Activated CD8-positive, alpha-beta memory T cell treated with anti-CD3 and anti-CD28 coated beads, Interleukin-2, amount 50 U/mL, for 1 hour (primary cell): ENCODE measurements at regions not wholly inside any gene's neighbourhood (a gene's known extent, or its start where the extent isn't known, plus 50 kb on each side); places are given as distances from the start of the nearest gene placed in this dataset.

Experiments used
- DNase-seq: peaks from one replicate; pipeline ENCODE4 v3.0.0-alpha.2; 2020; ENCODE audit errors: extremely low read depth

DNA sequence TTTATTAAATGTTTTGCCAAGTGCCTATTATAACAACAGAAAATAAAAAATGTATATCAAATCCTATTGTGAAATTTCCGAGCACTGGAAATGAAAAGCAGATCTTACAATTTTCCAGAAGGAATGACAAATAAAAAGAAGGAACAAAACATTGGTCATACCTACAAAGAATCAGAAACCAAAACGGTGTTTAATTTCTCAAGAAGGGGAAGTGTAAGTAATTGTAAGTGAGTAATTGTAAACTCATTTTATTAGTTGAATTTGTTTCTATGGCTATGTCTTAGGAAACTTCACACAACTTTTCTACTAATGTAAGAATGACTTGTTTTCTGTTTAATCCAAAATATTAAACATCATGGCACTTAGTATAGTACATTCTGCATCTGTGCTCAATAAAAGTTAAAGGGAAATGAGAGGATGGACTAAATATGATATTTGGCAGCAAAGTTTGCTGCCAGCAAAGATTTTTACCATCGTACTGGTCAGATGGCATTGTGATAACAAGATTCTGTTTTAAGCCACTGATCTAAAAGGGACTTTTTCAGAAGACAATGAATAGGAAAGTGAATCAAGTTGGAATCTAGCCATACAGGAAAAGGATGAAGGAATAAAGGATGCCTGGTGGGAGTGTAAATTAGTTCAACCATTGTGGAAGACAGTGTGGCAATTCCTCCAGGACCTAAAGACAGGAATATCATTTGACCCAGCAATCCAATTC lies 232.4 kb downstream of the NFKBIZ start:
- DNase-seq: no peak

DNA sequence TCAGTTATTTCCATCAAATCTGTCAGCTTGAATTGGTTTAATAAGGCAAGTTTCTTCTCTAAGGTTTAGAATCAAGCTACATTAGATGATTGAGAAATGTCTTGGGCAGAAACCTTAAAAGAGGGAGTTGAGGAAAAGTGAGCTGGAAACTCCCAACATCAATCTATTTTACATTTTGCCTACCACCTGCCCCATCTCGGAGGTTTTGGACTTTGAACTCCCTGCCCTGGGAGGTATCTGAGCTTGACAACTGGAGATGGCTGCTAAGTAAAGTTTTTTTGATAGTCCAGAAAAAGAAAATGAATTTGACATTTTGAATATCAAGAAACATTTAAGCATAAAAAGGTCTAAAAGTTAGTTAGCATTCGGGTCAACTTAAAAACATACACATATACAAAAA lies 234.2 kb downstream of the NFKBIZ start:
- no peak for DNase-seq

DNA sequence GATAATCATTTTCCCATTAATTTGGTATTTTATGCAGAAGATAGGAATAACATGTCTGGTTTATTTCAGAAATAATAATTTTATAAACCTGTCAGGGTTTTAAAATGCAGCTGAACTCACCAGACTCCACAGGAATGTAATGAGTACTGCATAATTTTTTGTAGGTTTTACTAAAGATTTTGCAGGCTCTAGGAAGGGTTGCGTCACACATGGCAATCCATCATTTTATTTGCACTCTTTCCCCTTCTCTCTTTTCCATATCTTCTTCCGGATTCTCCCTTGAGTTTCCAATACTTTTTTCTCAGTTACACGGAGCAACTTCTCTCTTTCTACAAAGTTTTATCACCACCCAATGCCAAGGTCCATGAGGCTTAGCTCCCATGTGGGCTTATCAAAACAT lies 234.7 kb downstream of the NFKBIZ start:
- no peak for DNase-seq

DNA sequence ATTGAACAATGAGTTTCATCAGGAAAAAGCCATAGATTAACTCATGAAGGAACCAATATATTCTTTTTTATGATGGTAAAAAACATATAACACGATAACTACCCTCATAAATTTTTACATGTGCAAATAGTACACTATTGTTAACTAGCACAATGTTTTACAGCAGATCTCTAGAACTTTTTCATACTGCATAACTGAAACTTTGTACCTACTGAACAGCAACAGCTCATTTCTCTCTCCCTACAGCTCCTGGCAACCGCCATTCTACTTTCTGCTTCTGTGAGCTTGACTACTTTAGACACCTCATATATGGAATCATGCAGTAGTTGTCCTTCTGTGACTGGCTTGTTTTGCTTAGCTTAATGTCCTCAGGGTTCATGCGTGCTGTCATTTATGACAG lies 235.4 kb downstream of the NFKBIZ start:
- DNase-seq: no peak

DNA sequence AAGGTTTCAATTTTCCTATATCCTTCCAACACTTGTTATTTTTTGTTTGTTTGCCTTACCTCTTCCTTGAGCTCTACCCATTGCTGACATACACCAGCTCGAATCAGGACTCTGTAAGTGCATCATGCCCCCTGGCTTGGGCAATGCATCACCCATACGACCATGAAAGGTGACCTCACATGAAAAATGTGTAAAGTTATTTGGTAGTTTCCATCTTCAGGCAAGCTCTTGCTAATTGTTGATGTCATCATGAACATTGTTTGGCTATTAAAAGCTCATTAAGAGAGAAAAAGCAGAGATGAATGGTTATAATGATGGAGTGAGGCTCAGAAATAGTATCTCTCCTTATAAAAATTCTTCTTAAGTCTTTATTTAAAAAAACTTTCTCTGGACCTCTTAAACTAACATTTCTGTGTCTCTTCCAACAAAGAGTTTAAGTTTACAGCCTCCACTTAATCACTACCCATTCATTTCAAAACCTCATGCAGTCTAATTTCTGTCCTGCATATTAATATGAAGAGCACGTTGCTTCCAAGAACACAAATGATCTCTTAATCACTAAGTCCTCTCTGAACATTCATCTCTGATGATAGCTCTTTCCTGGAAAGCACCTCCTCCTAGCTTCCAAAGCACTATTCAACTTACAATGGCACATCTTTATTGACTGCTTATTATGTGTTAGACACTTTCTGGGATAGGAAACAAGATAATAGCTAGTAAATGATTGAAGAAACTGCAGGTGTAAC lies 236.3 kb downstream of the NFKBIZ start:
- no peak for DNase-seq

DNA sequence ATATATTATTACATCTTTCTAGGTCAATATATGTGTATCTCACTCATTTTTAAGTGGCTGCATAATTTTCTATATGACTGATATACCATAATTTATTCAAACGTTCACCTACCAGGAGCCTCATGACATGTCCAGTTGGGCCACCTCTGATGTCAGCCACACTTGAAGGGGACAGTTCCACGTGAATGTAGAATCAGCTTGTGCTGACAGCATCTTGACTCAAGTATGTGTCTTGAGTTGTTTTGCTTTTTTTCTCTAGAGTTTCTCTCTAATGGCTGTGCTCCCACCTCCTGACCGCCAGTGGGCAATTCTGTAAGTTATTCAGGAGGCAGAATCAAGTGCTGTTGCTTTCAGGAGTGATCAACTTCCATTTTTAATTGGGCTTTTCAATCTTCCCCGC lies 237.9 kb downstream of the NFKBIZ start:
- DNase-seq: no peak

DNA sequence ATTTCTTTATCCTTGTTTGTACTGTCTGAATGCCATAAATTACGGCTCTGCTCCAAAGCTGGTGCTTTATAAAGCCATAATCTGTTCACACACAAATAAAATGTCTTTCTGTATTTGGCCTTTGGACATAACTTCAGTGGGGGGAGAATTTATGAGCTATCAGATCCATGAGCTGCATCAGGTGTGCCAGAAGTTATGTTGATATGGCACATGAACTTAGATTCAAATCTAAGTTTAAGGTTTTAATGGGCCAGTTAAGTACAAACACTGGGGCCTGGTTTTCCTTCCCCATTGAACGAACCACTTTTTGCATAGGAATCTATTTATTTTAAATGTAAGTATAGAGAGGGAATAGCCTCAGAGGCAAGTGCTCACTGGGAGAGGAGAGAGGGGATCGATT lies 239.9 kb downstream of the NFKBIZ start:
- DNase-seq: no peak

DNA sequence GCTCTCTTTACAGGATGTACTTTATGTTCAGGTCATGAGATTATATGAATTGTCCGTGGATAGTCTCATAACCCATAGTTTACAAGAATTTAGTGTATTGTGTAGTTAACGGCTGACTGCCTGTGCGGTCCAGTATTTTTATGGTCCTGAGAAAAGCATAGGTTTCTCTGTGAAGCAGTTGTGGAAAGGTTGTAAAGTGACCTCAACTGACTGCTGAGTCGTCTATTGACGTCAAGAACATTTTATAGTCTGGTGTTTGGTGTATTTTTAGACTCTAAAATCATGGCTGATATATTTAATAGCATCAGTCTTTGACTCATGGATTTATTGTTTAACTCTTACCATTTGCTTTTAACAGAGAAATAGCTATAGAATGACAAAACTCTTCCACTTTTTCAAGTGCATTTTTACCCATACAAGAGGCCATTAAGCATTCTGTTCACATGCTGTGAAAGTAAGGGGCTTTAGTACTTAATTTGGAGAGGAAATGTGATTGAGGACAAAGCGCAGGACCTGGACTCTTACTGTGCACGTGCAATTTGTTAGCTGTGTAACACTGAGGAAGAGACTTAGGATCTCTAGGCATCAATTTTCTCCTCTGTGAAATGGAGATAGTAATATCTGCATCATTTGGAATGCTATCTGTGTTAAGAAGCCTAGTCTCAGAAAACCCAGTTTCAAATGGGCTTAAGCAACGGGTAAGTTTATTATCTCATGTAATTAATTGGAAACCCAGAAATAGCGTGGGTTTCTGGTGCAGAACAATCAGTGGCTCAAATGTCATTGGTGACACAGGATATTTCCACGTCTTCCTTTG lies 240.8 kb downstream of the NFKBIZ start:
- no peak for DNase-seq

DNA sequence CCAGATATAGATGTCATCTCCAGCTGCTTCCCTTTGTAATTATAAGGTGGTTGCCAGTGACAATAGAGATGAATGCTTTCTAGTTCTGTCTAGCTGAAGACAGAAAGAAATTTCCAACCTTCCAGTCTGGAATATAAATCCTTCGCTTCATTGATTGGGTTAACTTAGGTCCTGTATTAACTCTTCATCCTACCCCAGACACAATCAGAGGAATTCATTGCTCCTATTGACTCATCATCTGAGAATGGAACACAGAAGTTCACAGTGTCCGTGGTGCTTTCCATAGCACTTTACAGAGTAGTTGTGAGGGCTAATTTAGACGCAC lies 241.4 kb downstream of the NFKBIZ start:
- no peak for DNase-seq

DNA sequence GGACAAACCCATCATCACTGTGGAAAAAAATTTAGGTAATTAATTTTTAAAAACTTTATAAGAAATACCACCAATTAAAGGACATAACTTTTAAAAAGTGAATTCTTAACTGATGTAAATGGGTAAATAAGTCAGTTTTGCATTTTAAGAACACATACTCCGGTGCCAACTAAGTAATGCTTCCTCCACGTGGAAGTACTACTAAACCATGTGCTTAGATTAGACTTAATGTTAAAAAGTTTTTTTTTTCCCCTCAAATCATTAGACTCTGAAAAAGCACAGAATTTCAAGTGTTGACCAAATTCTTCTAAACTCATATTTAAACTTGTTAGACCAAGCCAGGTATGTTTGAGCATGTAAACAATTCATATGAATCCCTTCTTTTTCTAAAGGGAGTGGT lies 242.0 kb downstream of the NFKBIZ start:
- no peak for DNase-seq

DNA sequence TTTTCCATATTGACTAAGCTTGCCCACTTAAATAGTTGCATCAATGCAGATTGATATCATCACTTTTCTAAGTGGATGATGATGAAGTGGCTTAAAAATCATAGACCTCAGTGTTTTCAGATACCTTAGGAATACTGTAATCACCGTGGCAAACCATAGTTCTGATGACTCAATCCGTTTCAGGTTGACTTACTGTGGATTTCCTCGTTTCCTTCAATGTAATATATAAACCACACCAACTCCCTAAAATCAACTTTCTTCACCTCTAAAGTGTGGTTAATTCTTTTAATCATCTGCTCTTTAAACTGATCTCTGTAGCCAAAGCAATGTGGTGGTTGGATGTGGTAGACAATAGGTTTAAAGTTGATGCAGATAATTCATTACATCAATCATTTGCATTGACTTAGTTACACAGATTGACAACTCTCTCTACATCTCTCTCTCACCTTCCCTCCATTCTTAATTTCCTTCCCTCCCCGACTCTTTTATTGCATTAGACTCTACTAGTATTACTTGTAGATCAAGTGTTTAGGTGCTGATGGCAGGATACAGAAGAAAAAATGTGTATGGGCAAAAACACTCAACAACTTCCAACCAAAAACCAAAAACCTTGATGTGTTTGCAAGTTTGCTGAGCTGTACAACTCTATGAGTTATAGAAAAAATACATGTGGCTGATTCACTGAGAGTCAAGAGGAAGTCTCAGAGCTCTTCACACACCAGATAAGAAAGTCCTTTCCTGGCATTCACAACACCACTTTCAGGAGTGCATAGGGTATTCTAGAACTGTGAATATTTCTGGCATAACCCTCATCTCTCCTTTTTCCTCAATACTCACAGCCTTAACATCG lies 243.5 kb downstream of the NFKBIZ start:
- no peak for DNase-seq

DNA sequence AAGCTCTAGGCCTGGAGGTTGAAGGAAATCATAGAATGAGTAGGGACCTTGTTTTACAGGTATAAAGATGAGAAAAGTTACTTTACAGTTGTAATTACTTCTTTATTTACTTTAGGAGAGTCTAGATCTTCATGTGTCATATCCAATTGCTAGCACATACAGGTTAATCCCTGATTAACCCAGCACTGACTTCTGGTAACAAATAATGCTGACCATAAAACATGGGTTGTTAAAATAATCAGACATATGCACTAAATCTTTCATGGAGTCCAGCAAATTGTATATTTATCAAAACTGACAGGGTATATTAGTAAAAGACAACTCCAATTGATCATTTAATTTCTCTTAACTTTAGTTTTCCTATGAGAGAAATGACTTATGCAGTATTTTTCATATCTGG lies 245.2 kb downstream of the NFKBIZ start:
- no peak for DNase-seq

DNA sequence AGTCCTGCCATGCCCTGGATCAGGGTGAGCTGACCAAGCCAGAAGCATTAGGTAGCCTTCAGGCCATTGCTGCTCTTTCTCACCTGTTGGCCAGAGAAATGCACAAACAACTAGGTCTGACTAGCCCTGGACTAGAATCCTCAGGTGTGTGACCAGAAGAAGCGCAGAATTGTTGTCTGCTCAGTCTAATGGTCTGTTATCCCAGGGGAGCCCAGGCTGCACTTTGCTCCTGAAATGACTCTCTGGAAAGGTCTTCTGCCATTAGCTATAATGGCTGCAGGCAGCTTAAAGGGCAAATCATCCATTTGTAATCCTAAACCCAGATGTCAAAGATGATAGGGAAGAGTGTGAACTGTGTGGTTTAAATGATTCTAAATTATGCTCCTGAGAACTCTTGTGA lies 246.1 kb downstream of the NFKBIZ start:
- no peak for DNase-seq

DNA sequence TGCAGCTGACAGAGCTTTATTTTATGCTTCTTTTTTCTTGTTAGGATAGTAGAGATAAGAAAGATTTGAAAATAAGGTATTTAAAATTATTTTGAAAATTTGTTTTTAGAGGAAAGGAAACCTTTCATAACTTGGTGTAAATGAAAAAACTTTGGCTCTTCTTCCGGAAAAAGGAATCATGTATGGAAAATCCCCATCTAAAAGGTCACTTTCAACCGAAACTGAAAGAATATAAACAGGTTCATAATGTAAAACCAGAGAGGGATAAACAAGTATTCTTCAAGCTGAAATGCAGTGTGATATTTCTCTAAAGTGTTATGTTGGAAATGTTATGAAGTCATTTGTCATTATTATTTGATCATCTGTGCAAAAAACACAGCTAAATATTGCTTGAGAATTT lies 246.8 kb downstream of the NFKBIZ start:
- DNase-seq: no peak

DNA sequence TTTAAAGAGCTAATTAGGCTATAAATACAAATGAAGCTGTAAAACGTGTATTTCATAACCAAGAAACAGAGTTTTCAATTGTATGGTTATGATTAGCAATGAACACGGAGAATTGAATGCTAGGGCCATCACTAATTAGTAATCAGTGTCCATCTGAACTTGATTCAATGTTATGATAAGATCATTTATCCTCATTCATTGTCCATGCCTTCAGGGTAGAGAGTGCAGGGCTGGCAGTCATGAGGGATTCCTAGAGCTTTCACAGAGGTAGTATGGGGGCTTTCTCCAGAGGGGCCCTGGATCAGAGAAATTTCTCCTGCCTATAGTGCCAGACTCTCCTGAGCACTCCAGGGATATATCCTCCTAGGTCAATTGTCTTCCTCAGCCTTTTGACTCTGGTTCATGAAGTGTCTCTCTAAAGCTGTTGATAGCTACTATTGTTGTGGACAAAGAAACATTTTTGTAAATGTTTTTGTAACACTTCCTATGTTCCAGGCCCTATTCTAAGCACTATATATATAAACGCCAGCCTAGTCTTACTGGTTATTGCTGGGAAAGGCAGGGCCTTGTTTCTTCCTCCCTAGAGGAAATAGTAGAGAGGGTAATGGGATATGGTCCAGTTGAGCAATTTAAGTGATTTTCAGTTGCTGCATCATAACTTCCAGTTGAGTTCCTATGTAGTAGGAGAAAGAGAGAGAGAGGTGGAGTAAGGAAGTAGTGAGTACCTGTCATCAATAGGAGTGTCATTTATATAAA lies 249.0 kb downstream of the NFKBIZ start:
- DNase-seq: no peak

DNA sequence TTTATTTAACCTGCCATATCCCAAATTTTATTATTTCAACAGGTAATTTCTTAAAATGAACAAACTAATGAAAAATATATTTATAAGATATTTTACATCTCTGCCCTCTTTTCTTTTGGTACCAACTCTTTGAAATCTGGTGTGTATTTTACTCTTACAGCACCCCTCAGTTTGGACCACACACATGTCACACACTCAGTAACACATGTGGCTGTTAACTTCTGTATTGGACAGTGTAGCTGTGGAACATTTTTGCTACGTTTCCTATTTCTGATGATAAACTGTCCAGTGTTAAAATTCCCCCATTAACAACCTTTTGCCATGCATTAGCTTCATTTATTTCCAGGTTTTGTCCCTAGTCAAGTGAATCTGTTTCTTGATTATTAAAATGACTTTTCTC lies 250.6 kb downstream of the NFKBIZ start:
- DNase-seq: no peak

DNA sequence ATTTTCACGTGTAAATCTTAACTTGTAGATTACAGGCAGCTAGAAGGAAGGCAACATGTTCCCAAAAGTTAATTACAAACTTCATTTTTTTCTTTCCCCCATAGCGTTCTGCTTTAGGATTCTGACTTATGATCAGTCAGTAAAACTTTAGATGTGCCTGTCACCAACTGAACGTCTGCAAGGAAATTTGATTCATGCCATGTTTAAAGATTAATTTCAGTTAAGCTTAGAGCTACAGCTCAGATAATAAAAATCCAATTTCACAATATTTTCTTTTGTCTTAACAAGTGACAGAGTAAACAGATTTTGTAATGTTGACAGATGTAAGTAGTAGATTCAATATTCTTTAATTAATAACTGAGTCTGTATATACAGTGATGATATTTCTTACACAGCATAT lies 253.1 kb downstream of the NFKBIZ start:
- no peak for DNase-seq

DNA sequence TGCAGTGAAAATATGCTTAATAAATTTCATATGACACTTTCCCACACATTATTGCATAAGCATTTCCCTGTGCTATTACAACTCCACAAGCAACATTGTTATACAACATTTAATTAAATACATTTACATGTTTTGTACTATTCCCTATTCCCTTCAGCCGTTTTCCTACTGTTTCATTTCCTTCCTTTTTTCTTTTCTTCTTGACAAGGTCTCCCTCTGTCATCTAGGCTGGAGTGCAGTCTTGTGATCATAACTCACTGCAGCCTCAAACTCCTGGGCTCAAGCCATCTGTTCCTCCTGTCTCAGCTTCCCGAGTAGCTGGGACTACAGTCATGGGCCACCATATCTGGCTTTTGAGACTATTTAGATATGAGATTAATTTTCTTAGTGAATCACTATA lies 254.7 kb downstream of the NFKBIZ start:
- DNase-seq: no peak

DNA sequence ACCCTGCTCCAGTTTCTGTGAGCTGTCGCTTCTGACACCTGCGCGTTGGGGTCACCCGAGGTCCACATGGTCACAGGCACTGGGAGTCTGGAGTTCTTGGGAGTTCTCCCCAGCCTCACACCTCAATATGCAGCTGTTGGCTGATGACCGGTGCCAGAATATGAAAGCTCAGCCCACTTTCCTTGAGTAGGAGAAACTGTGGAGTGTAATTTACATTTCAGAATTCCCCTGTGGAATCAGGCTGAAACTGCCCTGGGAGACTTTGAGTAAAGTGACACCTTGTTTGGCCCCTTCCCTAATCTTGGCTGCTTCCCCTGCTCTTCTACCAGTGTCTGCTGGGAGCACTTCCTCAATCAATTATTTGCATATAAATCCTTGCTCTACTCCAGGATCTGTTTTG lies 255.9 kb downstream of the NFKBIZ start:
- no peak for DNase-seq

DNA sequence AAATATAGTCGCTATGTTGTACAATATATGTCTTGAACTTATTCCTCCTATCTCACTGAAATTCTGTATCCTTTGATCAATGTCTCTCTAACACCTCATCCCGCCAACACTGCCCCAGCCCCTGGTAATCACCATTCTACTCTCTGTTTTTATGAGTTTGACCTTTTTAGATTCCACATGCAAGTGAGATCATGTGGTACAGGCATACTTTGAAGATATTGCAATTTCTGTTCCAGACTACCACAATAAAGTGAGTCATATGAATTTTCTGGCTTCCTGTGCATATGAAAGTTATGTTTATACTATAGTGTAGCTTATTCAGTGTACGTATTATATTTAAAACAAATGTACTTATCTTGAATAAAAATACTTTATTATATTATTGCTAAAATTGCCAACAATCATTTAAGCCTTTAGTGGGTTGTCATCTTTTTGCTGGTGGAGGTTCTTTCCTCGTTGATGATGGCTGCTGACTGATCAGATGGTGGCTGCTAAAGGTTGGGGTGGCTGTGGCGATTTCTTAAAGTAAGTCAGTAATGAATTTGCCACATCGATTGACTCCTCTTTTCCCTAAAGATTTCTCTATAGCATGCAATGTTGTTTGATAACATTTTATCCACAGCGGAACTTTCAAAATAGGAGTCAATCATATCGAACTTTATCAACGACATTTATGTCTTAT lies 257.2 kb downstream of the NFKBIZ start:
- DNase-seq: no peak
